ENCODE measurements at regions not wholly inside any gene's neighbourhood (a gene's known extent, or its start where the extent isn't known, plus 50 kb on each side); places are given as distances from the start of the nearest gene placed in this dataset.
"Not testable (repeated sequence)": the region's sequence is repeated elsewhere in the genome, so short reads cannot be mapped to it uniquely, and the experiment has no call there.

GRCh38 chr9:11506980-11507379 is 894.2 kb upstream of the PTPRD start:
- no peak for DNase-seq (ENCODE audit: low spot score)

GRCh38 chr9:11537566-11537965 is 924.8 kb upstream of the PTPRD start:
- no peak for DNase-seq (ENCODE audit: low spot score)

- DNase-seq (ENCODE audit: low spot score) = no peak
Measured at GRCh38 chr9:11542781-11543180, 930.0 kb upstream of the PTPRD start.

GRCh38 chr9:11546231-11546630 is 933.4 kb upstream of the PTPRD start:
- no peak for DNase-seq (ENCODE audit: low spot score)

GRCh38 chr9:11549311-11549794 is 936.6 kb upstream of the PTPRD start:
- no peak for DNase-seq (ENCODE audit: low spot score)

- DNase-seq (ENCODE audit: low spot score) = no peak
Measured at GRCh38 chr9:11551106-11551505, 938.3 kb upstream of the PTPRD start.

- DNase-seq (ENCODE audit: low spot score) = peak; percentile 4
Measured at GRCh38 chr9:11558043-11558442, 945.2 kb upstream of the PTPRD start.

- no peak for DNase-seq (ENCODE audit: low spot score)
Measured at GRCh38 chr9:11559001-11559776, 946.4 kb upstream of the PTPRD start.

- DNase-seq (ENCODE audit: low spot score) = no peak
Measured at GRCh38 chr9:11577522-11577921, 964.7 kb upstream of the PTPRD start.

GRCh38 chr9:11595756-11596155 is 983.0 kb upstream of the PTPRD start:
- DNase-seq (ENCODE audit: low spot score) = no peak

GRCh38 chr9:11618241-11618805 is 1005.5 kb upstream of the PTPRD start:
- peak; percentile 10 for DNase-seq (ENCODE audit: low spot score)

GRCh38 chr9:11632691-11633090 is 1019.9 kb upstream of the PTPRD start:
- DNase-seq (ENCODE audit: low spot score) = no peak

- no peak for DNase-seq (ENCODE audit: low spot score)
Measured at GRCh38 chr9:11646831-11647230, 1034.0 kb upstream of the PTPRD start.

GRCh38 chr9:11653867-11654266 is 1039.3 kb upstream of the TYRP1 start:
- no peak for DNase-seq (ENCODE audit: low spot score)

- DNase-seq (ENCODE audit: low spot score) = no peak
Measured at GRCh38 chr9:11663913-11664312, 1029.3 kb upstream of the TYRP1 start.

GRCh38 chr9:11676821-11677220 is 1016.4 kb upstream of the TYRP1 start:
- no peak for DNase-seq (ENCODE audit: low spot score)

GRCh38 chr9:11686733-11687132 is 1006.5 kb upstream of the TYRP1 start:
- DNase-seq (ENCODE audit: low spot score) = no peak

GRCh38 chr9:11697126-11697525 is 996.1 kb upstream of the TYRP1 start:
- no peak for DNase-seq (ENCODE audit: low spot score)

GRCh38 chr9:11701706-11702105 is 991.5 kb upstream of the TYRP1 start:
- DNase-seq (ENCODE audit: low spot score) = no peak

- no peak for DNase-seq (ENCODE audit: low spot score)
Measured at GRCh38 chr9:11702548-11702947, 990.6 kb upstream of the TYRP1 start.

GRCh38 chr9:11704198-11704597 is 989.0 kb upstream of the TYRP1 start:
- not testable (repeated sequence) for DNase-seq (ENCODE audit: low spot score)

- no peak for DNase-seq (ENCODE audit: low spot score)
Measured at GRCh38 chr9:11708899-11709298, 984.3 kb upstream of the TYRP1 start.

- no peak for DNase-seq (ENCODE audit: low spot score)
Measured at GRCh38 chr9:11709567-11709966, 983.6 kb upstream of the TYRP1 start.

- DNase-seq (ENCODE audit: low spot score) = no peak
Measured at GRCh38 chr9:11713077-11713476, 980.1 kb upstream of the TYRP1 start.

All from iPS-NIHi11 (cell line).